ELF-1 (cell line): ENCODE measurements at regions not wholly inside any gene's neighbourhood (a gene's known extent, or its start where the extent isn't known, plus 50 kb on each side); places are given as distances from the start of the nearest gene placed in this dataset.
A peak's percentile ranks its signal among the peaks of the same experiment; 100 is the strongest.
"Not testable (repeated sequence)": the region's sequence is repeated elsewhere in the genome, so short reads cannot be mapped to it uniquely, and the experiment has no call there.

Experiments
- DNase-seq: peaks from one replicate; pipeline ENCODE4 v3.0.0-alpha.2; 2016; ENCODE audit warnings: low read depth, low spot score

GRCh38 chr11:44452827-44453572 is 112.5 kb upstream of the CD82 start:
- peak; percentile 86 for DNase-seq

- DNase-seq: peak; percentile 64
Measured at GRCh38 chr11:44453871-44454270, 111.6 kb upstream of the CD82 start.

- no peak for DNase-seq
Measured at GRCh38 chr11:44454666-44455065, 110.8 kb upstream of the CD82 start.

GRCh38 chr11:44456544-44457300 is 108.7 kb upstream of the CD82 start:
- DNase-seq: peak; percentile 14

- no peak for DNase-seq
Measured at GRCh38 chr11:44457862-44458261, 107.6 kb upstream of the CD82 start.

- no peak for DNase-seq
Measured at GRCh38 chr11:44463751-44464150, 101.7 kb upstream of the CD82 start.

GRCh38 chr11:44464741-44465140 is 100.7 kb upstream of the CD82 start:
- DNase-seq: no peak

- DNase-seq: no peak
Measured at GRCh38 chr11:44466531-44467205, 98.8 kb upstream of the CD82 start.

- peak; percentile 71 for DNase-seq
Measured at GRCh38 chr11:44467413-44467812, 98.0 kb upstream of the CD82 start.

- no peak for DNase-seq
Measured at GRCh38 chr11:44467931-44468330, 97.5 kb upstream of the CD82 start.

GRCh38 chr11:44468345-44468988 is 97.0 kb upstream of the CD82 start:
- DNase-seq: no peak

- no peak for DNase-seq
Measured at GRCh38 chr11:44469412-44469811, 96.1 kb upstream of the CD82 start.

- DNase-seq: peak; percentile 23
Measured at GRCh38 chr11:44470854-44471253, 94.6 kb upstream of the CD82 start.

- DNase-seq: no peak
Measured at GRCh38 chr11:44471603-44472002, 93.9 kb upstream of the CD82 start.

- no peak for DNase-seq
Measured at GRCh38 chr11:44472916-44473315, 92.5 kb upstream of the CD82 start.

GRCh38 chr11:44474702-44475101 is 90.8 kb upstream of the CD82 start:
- no peak for DNase-seq

GRCh38 chr11:44475114-44475686 is 90.3 kb upstream of the CD82 start:
- no peak for DNase-seq

- DNase-seq: not testable (repeated sequence)
Measured at GRCh38 chr11:44482338-44482737, 83.1 kb upstream of the CD82 start.

- DNase-seq: peak; percentile 60
Measured at GRCh38 chr11:44483919-44484610, 81.4 kb upstream of the CD82 start.

- DNase-seq: no peak
Measured at GRCh38 chr11:44488165-44488965, 77.1 kb upstream of the CD82 start.
